CD4-positive, alpha-beta T cell (primary cell): ENCODE measurements at regions not wholly inside any gene's neighbourhood (a gene's known extent, or its start where the extent isn't known, plus 50 kb on each side); places are given as distances from the start of the nearest gene placed in this dataset.

Source experiments
- ATAC-seq: fragments of 200-7000 bp; cut with Tn5 transposase; one replicate; pipeline ENCODE4 v1.10.0; 2022; ENCODE audit warnings: mild to moderate bottlenecking; ENCODE audit not compliant: poor library complexity
- CTCF ChIA-PET: fragments of 350-600 bp; sonication (Branson Sonifier 250); formaldehyde crosslinking; loops from one replicate; lab custom pipeline; 2021; ENCODE audit warnings: antibody characterized with exemption, inconsistent platforms; lab: Charles Lee
- POLR2A ChIA-PET: fragments of 350-600 bp; sonication (Branson Sonifier 250); formaldehyde crosslinking; loops from one replicate; lab custom pipeline; 2021; ENCODE audit warnings: antibody characterized with exemption, inconsistent platforms; lab: Charles Lee
- DNase-seq, 14 experiments: peaks; one replicate each; pipeline ENCODE4 v3.0.0-alpha.2; 2013 to 2020; ENCODE audit warnings: mixed read lengths in 2 of 14
- H3K27ac ChIP-seq, 2 donors: one replicate each; pipeline versions ENCODE4 v1.5.1 to v1.7.0; 2013; ENCODE audit warnings: low read length in 2 of 2, low read depth in 1 of 2, mild to moderate bottlenecking in 1 of 2
- H3K27me3 ChIP-seq, 2 experiments: 1 replicate in 1 of 2; 2 replicates in 1 of 2; pipeline versions ENCODE4 v1.6.1 to v1.7.0; 2013; ENCODE audit warnings: low read length in 2 of 2, control low read depth in 1 of 2, mild to moderate bottlenecking in 1 of 2, moderate library complexity in 1 of 2; ENCODE audit not compliant: insufficient read depth in 2 of 2, control insufficient read depth in 1 of 2
- H3K36me3 ChIP-seq: one replicate; pipeline ENCODE4 v1.6.1; 2013; ENCODE audit warnings: low read length, control low read depth; ENCODE audit not compliant: insufficient read depth
- H3K4me1 ChIP-seq: one replicate; pipeline ENCODE4 v1.6.1; 2013; ENCODE audit warnings: low read length, control low read depth; ENCODE audit not compliant: insufficient read depth
- H3K4me3 ChIP-seq: one replicate; pipeline ENCODE4 v1.5.1; 2013; ENCODE audit warnings: mild to moderate bottlenecking, low read length, moderate library complexity
- H3K9me3 ChIP-seq, 2 experiments: 1 replicate in 1 of 2; 2 replicates in 1 of 2; pipeline versions ENCODE4 v1.6.1 to v1.7.0; 2013; ENCODE audit warnings: low read length in 2 of 2, mild to moderate bottlenecking in 2 of 2, control low read depth in 1 of 2, moderate library complexity in 1 of 2; ENCODE audit not compliant: control insufficient read depth in 1 of 2, insufficient read depth in 1 of 2
- H3K27ac Mint-ChIP-seq: one replicate; pipeline ENCODE4 v1.8.0; 2020; ENCODE audit warnings: mixed read lengths
- H3K27me3 Mint-ChIP-seq: one replicate; pipeline ENCODE4 v1.8.0; 2021; ENCODE audit warnings: mixed read lengths
- H3K36me3 Mint-ChIP-seq: one replicate; pipeline ENCODE4 v1.8.0; 2021; ENCODE audit warnings: low read depth, mixed read lengths
- H3K4me1 Mint-ChIP-seq: one replicate; pipeline ENCODE4 v1.8.0; 2021; ENCODE audit warnings: low read depth, mixed read lengths
- H3K4me3 Mint-ChIP-seq: one replicate; pipeline ENCODE4 v1.8.0; 2020; ENCODE audit warnings: mild to moderate bottlenecking, mixed read lengths
- H3K9me3 Mint-ChIP-seq: one replicate; pipeline ENCODE4 v1.8.0; 2020; ENCODE audit warnings: mixed read lengths
- intact Hi-C, 2 experiments: fragments of 100-400 bp; cut with DNase I in 1 of 2; cut with micrococcal nuclease in 1 of 2; formaldehyde crosslinking; loops; one replicate each; pipeline versions ENCODE4 v1.15.1 to v1.9.0; 2023 to 2025; cut with DNase I, micrococcal nuclease
- TF ChIP-seq, protein P1 (sequence below): fragments of 200-600 bp; IDR thresholded peaks from one replicate; pipeline ENCODE4 v1.8.0; 2022; ENCODE audit warnings: antibody characterized with exemption, mild to moderate bottlenecking

DNA sequence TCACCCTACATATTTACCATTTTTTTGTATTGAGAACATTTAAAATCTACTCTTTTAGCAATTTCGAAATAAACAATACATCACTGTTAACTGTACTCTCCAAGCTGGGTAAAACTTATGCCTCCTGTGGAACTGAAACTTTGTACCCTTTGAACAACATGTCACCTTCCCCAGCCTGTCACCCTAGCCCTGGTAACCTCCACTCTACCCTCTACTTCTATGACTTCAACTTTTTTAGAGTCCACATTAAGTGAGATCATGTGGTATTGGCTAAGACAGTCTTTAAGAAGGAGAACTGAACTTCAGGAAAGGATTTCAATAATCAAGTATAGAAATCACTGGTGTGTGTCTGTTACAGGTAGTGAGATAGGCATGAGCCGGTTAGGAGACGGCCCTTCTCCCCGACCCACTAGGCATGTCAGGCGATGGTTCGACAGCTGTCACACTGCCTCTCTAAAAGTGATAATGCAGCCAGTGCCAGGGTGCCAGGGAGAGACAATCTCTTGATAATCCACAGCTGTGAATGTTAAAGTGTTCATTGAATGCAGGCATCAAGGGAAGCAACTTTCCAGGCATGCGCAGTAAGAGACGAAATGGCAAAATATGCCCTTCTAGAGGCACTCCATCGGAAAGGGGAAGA is 74.6 kb upstream of the RNF152 start:
- ATAC-seq = no peak
- H3K4me3 ChIP-seq = no peak overlapping the region
- no peaks in the 10 kb centered on the region for H3K27me3 ChIP-seq
- peaks cover 6% of the 10 kb centered on the region for H3K4me1 Mint-ChIP-seq
- H3K9me3 Mint-ChIP-seq = no peaks in the 10 kb centered on the region
- intact Hi-C loops = no loop called here
- no peaks in the 10 kb centered on the region for H3K4me1 ChIP-seq
- H3K4me3 Mint-ChIP-seq = no peak overlapping the region
- ChIA-PET POLR2A (no interaction called here), CTCF (no interaction called here)
- no peaks in the 10 kb centered on the region for H3K36me3 Mint-ChIP-seq
- DNase-seq = no peak
- H3K27ac ChIP-seq = no peak overlapping the region
- TF ChIP-seq, protein P1, sequence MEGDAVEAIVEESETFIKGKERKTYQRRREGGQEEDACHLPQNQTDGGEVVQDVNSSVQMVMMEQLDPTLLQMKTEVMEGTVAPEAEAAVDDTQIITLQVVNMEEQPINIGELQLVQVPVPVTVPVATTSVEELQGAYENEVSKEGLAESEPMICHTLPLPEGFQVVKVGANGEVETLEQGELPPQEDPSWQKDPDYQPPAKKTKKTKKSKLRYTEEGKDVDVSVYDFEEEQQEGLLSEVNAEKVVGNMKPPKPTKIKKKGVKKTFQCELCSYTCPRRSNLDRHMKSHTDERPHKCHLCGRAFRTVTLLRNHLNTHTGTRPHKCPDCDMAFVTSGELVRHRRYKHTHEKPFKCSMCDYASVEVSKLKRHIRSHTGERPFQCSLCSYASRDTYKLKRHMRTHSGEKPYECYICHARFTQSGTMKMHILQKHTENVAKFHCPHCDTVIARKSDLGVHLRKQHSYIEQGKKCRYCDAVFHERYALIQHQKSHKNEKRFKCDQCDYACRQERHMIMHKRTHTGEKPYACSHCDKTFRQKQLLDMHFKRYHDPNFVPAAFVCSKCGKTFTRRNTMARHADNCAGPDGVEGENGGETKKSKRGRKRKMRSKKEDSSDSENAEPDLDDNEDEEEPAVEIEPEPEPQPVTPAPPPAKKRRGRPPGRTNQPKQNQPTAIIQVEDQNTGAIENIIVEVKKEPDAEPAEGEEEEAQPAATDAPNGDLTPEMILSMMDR = no peak
- no peaks in the 10 kb centered on the region for H3K36me3 ChIP-seq
- H3K9me3 ChIP-seq = no peaks in the 10 kb centered on the region
- H3K27me3 Mint-ChIP-seq = peaks cover 4% of the 10 kb centered on the region
- H3K27ac Mint-ChIP-seq = no peak overlapping the region

DNA sequence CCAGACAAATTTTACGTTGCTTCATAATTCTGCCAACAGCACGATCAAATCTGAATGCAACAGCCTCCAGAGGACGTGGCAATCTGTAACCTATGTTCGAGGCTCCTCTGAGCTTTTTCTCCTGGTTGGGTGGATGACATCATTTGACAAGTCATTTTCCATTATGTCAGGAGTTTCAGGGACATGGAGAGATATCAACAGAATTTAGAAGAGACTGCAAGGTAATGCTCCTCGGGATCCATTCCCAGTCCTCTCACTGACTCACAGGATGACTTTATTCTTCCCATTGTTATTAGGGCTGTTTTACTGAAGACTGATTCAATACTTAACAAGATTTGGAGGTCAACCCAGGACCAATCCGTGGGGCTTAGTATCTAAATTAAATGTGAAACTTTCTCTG is 72.5 kb upstream of the RNF152 start:
- no peaks in the 10 kb centered on the region for H3K27me3 ChIP-seq
- intact Hi-C loops = no loop called here
- no peaks in the 10 kb centered on the region for H3K9me3 ChIP-seq
- no peak overlapping the region for H3K4me3 ChIP-seq
- Mint-ChIP-seq H3K27me3 (peaks cover 9% of the 10 kb centered on the region), H3K36me3 (no peaks in the 10 kb centered on the region), H3K9me3 (no peaks in the 10 kb centered on the region), H3K4me1 (no peaks in the 10 kb centered on the region), H3K4me3 (no peak overlapping the region), H3K27ac (no peak overlapping the region)
- CTCF ChIA-PET = no interaction called here
- POLR2A ChIA-PET = no interaction called here
- DNase-seq (no peak), ATAC-seq (no peak)
- H3K4me1 ChIP-seq = no peaks in the 10 kb centered on the region
- H3K36me3 ChIP-seq = no peaks in the 10 kb centered on the region
- H3K27ac ChIP-seq = no peak overlapping the region
- TF ChIP-seq, protein P1 = no peak

DNA sequence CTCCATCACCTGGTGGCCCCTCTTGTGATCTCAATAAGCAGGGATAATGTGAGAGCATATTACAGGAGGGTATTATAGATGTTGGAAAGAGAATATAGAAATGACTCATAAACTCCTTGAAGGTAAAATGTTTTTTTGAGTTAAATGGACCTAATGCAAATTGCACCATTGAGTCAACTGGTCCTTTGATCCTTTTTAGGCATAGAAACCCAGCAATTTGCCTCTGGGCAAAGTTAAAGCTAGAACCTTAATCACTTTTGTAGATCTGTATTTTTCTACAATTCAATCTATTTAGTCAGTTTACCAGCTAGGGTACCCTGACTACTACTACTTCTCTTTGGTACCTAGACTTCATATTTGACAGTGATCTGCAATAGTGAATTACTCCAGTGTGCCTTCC is 71.8 kb upstream of the RNF152 start:
- H3K27me3 Mint-ChIP-seq = peaks cover 9% of the 10 kb centered on the region
- Histone ChIP-seq H3K4me1 (no peaks in the 10 kb centered on the region), H3K4me3 (no peak overlapping the region), H3K36me3 (no peaks in the 10 kb centered on the region), H3K27ac (no peak overlapping the region), H3K9me3 (no peaks in the 10 kb centered on the region), H3K27me3 (no peaks in the 10 kb centered on the region)
- H3K9me3 Mint-ChIP-seq = no peaks in the 10 kb centered on the region
- H3K36me3 Mint-ChIP-seq = no peaks in the 10 kb centered on the region
- H3K4me1 Mint-ChIP-seq = no peaks in the 10 kb centered on the region
- DNase-seq (no peak), ATAC-seq (no peak)
- TF ChIP-seq, protein P1 = no peak
- ChIA-PET CTCF (no interaction called here), POLR2A (no interaction called here)
- intact Hi-C loops = no loop called here
- H3K4me3 Mint-ChIP-seq = no peak overlapping the region
- H3K27ac Mint-ChIP-seq = no peak overlapping the region
